ENCODE measurements at regions not wholly inside any gene's neighbourhood (a gene's known extent, or its start where the extent isn't known, plus 50 kb on each side); places are given as distances from the start of the nearest gene placed in this dataset.
"Not testable (repeated sequence)": the region's sequence is repeated elsewhere in the genome, so short reads cannot be mapped to it uniquely, and the experiment has no call there.

DNA sequence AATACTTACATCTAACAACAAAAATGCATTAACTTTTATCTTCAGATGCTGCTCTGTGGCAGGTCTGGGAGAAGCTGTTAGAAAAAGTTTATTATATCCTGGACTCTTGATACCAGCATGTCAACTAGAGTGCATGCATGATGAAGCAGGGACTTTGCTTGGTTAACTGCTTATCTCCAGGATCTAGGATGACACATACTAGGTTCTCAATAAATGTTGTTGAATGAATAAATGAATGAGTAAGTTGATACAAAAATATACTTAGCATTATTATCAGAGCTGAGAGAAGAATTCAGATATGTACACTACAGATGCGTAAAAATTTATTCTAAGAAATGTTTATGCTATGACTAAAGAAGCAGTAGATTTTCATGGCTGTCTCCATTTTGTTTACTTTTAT, 304.3 kb downstream of the LTN1 start:
- H3K4me3 ChIP-seq (ENCODE audit: low read length) = no peak overlapping the region
- TF ChIP-seq, protein P1, sequence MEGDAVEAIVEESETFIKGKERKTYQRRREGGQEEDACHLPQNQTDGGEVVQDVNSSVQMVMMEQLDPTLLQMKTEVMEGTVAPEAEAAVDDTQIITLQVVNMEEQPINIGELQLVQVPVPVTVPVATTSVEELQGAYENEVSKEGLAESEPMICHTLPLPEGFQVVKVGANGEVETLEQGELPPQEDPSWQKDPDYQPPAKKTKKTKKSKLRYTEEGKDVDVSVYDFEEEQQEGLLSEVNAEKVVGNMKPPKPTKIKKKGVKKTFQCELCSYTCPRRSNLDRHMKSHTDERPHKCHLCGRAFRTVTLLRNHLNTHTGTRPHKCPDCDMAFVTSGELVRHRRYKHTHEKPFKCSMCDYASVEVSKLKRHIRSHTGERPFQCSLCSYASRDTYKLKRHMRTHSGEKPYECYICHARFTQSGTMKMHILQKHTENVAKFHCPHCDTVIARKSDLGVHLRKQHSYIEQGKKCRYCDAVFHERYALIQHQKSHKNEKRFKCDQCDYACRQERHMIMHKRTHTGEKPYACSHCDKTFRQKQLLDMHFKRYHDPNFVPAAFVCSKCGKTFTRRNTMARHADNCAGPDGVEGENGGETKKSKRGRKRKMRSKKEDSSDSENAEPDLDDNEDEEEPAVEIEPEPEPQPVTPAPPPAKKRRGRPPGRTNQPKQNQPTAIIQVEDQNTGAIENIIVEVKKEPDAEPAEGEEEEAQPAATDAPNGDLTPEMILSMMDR (IDR thresholded peaks at IDR 0.05; ENCODE audit: insufficient read depth, low read depth, low read length, missing control alignments) = no peak

DNA sequence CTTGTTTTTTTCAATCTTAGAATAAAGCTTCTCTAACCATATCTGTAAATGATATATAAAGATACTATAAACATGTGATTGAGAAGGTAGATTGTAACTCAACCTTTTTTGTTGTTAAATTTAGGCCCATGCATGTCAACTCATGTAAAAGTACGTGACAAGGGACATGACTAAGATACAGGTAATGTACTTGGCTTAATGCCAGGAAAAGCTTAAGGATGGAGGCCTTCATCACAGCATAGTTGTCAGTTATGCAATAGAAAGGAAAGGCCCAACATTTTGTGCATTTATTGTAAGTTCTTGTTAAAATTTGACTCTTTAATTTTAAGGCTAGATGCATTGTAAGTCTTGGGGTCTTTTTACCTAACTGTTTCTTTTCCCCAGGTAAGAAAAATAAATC, 305.1 kb downstream of the LTN1 start:
- H3K4me3 ChIP-seq (ENCODE audit: low read length) = no peak overlapping the region
- DNase-seq (ENCODE audit: low read depth) = peak; percentile 93

More for the DNA sequence above, 304.3 kb downstream of the LTN1 start:
- no peak for DNase-seq (ENCODE audit: low read depth)

DNA sequence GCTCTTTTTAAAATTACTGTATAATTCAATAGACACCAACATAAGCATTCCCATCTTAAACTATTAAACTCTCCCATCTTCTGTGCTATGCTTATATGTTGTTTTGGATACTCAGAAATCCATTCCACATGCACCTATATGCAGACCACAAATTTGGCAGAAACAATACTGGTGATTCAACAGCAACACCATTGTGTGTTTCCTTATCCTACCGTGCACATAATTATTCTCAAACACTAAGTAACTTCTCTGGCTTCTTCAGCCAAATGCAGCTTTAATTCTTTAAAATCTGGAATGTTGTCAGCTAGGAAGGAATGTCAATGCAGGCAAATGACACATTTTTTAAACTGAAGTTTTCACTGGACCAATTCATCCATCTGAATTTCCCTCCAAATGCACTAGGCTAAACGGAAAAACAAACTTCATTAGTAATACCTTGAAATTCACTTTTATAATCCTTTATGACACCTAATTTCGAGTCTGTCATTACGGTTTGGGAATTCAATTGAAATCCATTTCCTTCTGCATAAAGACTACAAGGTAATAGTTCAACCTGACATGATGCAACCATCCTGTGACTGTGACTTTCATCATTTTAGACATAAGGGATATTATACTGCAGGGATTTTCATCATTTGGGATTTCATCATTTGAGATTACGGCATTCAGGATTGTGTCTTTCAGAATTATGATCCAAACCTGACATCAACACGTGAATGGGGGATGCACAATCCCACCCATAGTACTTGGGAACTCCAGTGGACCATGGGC, 308.5 kb downstream of the LTN1 start:
- TF ChIP-seq, protein P1 (IDR thresholded peaks at IDR 0.05; ENCODE audit: insufficient read depth, low read depth, low read length, missing control alignments) = no peak

More for the DNA sequence above, 305.1 kb downstream of the LTN1 start:
- TF ChIP-seq, protein P1 (IDR thresholded peaks at IDR 0.05; ENCODE audit: insufficient read depth, low read depth, low read length, missing control alignments) = no peak

DNA sequence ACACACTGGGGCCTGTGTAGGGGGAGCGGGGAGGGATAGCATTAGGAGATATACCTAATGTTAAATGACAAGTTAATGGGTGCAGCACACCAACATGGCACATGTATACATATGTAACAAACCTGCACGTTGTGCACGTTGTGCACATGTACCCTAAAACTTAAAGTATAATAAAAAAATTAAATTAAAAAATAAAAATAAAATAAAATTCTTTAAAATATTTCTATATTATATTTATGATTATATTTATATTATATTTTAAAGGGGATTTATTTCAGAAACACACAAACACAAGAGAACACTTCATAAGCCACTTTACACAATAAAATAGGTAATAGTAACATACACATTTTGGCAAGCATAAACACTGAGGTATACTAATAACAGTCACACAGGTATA, 309.8 kb downstream of the LTN1 start:
- H3K4me3 ChIP-seq (ENCODE audit: low read length); DNase-seq (ENCODE audit: low read depth): not testable (repeated sequence)

More for the DNA sequence above, 308.5 kb downstream of the LTN1 start:
- no peak overlapping the region for H3K4me3 ChIP-seq (ENCODE audit: low read length)
- DNase-seq (ENCODE audit: low read depth) = peak; percentile 54

DNA sequence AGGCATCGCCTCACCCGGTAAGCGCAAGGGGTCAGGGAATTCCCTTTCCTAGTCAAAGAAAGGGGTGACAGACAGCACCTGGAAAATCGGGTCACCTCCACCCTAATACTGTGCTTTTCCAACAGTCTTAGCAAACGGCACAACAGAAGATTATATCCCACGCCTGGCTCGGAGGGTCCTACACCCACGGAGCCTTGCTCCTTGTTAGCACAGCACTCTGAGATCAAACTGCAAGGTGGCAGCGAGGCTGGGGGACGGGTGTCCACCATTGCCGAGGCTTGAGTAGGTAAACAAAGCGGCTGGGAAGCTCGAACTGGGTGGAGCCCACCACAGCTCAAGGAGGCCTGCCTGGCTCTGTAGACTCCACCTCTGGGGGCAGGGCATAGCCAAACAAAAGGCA, 315.6 kb downstream of the LTN1 start:
- H3K4me3 ChIP-seq (ENCODE audit: low read length); DNase-seq (ENCODE audit: low read depth): not testable (repeated sequence)

DNA sequence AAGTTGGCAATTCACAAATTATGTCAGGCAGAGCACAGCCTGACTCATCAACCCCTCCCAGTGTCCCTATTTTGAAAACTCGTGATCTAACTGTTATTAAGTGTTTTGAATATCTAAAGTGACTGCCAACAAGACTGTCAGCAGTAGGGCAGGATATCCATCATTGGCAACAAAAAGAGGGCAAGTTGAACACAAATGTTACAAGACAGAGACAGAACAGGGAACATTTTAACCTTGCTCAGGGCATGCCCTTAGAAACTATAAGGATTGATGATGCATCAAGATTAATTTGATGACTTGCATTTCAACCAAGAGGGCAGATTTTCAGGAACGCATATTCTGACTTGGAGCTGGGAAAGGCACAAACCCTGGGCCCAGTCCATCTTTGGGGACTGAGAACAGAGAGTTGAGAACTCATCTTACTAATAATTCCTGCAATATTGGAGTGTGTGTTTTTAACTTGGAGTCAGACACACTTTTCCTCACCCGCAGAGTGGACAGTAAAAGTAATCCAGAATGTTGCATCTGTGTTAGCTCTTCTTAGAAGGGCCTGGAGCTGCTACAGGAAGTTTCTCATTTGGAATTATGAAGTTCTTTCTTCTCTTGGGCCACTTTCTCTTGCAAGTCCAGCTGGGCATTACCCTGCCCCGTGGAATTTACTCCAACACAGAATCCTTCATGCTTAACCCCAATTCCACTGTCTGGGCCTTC, 317.2 kb downstream of the LTN1 start:
- no peak overlapping the region for H3K4me3 ChIP-seq (ENCODE audit: low read length)
- DNase-seq (ENCODE audit: low read depth) = peak; percentile 64
- TF ChIP-seq, protein P1 (IDR thresholded peaks at IDR 0.05; ENCODE audit: insufficient read depth, low read depth, low read length, missing control alignments) = no peak

DNA sequence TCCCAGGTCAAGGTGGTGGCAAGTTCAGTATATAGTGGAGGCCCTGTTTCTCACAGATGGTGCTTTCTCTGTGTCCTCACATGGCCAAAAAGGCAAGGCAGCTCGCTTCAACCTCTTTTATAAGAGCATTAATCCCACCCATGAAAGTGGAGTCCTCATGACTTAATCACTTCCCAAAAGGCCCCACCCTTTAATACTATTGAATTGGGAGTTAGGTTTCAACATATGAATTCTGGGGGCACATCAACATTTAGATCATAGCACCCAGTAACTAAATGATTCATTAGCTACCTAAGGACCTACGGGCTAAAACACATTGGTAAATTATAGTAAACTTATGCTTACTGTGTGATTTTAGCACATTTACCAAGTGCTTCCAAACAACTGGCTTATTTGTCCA, 317.9 kb downstream of the LTN1 start:
- DNase-seq (ENCODE audit: low read depth) = peak; percentile 39
- TF ChIP-seq, protein P1 (IDR thresholded peaks at IDR 0.05; ENCODE audit: insufficient read depth, low read depth, low read length, missing control alignments) = no peak
- no peak overlapping the region for H3K4me3 ChIP-seq (ENCODE audit: low read length)
